ENCODE measurements at regions not wholly inside any gene's neighbourhood (a gene's known extent, or its start where the extent isn't known, plus 50 kb on each side); places are given as distances from the start of the nearest gene placed in this dataset.

GRCh38 chr7:132656846-132657776 is 80.8 kb upstream of the PLXNA4 start:
- 71% methylated on average over 9 of the region's 9 CpGs for WGBS
- H3K9ac ChIP-seq (ENCODE audit: low read depth in 1 of 2, low read length in 2 of 2): no peak overlapping the region
- no peaks in the 10 kb centered on the region for H3K27me3 ChIP-seq (ENCODE audit: control insufficient read depth in 4 of 4, insufficient read depth in 4 of 4, low read length in 3 of 4)
- H3K36me3 ChIP-seq (ENCODE audit: control insufficient read depth in 4 of 4, insufficient read depth in 3 of 4, low read depth in 1 of 4, low read length in 3 of 4): no peaks in the 10 kb centered on the region
- no peak overlapping the region for H3K27ac ChIP-seq (ENCODE audit: low read depth in 1 of 2, low read length in 2 of 2)
- no peak for DNase-seq (ENCODE audit: low spot score)
- H3K9me3 ChIP-seq (ENCODE audit: control insufficient read depth in 4 of 4, low read length in 3 of 4): no peaks in the 10 kb centered on the region
- H3K4me1 ChIP-seq (ENCODE audit: control insufficient read depth in 4 of 4, insufficient read depth in 4 of 4, low read length in 3 of 4): no peaks in the 10 kb centered on the region
- H3K4me3 ChIP-seq (ENCODE audit: low read depth in 1 of 3, low read length in 3 of 3): no peak overlapping the region
- TF ChIP-seq FOXA2 (IDR thresholded peaks at IDR 0.05) (no peak), HNF4G (IDR thresholded peaks at IDR 0.05) (no peak), RAD21 (IDR thresholded peaks at IDR 0.05) (no peak), YY1 (IDR thresholded peaks at IDR 0.05) (no peak), TAF1 (conservative IDR thresholded peaks at IDR 0.05) (no peak), SP1 (IDR thresholded peaks at IDR 0.05) (no peak), EGR1 (IDR thresholded peaks at IDR 0.05; ENCODE audit: low read depth in 2 of 2) (no peak)
- TF ChIP-seq, protein P1, sequence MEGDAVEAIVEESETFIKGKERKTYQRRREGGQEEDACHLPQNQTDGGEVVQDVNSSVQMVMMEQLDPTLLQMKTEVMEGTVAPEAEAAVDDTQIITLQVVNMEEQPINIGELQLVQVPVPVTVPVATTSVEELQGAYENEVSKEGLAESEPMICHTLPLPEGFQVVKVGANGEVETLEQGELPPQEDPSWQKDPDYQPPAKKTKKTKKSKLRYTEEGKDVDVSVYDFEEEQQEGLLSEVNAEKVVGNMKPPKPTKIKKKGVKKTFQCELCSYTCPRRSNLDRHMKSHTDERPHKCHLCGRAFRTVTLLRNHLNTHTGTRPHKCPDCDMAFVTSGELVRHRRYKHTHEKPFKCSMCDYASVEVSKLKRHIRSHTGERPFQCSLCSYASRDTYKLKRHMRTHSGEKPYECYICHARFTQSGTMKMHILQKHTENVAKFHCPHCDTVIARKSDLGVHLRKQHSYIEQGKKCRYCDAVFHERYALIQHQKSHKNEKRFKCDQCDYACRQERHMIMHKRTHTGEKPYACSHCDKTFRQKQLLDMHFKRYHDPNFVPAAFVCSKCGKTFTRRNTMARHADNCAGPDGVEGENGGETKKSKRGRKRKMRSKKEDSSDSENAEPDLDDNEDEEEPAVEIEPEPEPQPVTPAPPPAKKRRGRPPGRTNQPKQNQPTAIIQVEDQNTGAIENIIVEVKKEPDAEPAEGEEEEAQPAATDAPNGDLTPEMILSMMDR (IDR thresholded peaks at IDR 0.05; ENCODE audit: low read depth, low read length, missing input control): peak; percentile 33

DNA sequence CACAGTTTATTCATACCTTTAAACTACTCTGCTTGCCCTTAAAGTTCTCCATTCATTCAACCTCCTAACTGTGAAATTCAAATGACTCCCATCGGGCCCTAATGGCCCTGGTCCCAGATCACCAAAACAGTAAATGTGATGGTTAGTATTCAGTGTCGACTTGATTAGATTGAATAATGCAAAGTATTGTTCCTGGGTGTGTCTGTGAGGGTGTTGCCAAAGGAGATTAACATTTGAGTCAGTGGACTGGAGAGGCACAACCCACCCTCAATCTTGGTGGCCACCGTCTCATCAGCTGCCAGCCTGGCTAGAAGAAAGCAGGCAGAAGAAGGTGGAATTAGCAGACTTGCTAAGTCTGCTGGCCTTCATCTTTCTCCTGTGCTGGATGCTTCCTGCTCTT is 80.1 kb upstream of the PLXNA4 start:
- Histone ChIP-seq H3K4me3 (ENCODE audit: low read depth in 1 of 3, low read length in 3 of 3) (no peak overlapping the region), H3K9ac (ENCODE audit: low read depth in 1 of 2, low read length in 2 of 2) (no peak overlapping the region), H3K4me1 (ENCODE audit: control insufficient read depth in 4 of 4, insufficient read depth in 4 of 4, low read length in 3 of 4) (no peaks in the 10 kb centered on the region), H3K9me3 (ENCODE audit: control insufficient read depth in 4 of 4, low read length in 3 of 4) (no peaks in the 10 kb centered on the region), H3K36me3 (ENCODE audit: control insufficient read depth in 4 of 4, insufficient read depth in 3 of 4, low read depth in 1 of 4, low read length in 3 of 4) (no peaks in the 10 kb centered on the region), H3K27ac (ENCODE audit: low read depth in 1 of 2, low read length in 2 of 2) (no peak overlapping the region), H3K27me3 (ENCODE audit: control insufficient read depth in 4 of 4, insufficient read depth in 4 of 4, low read length in 3 of 4) (no peaks in the 10 kb centered on the region)
- WGBS: 90% methylated on average over 3 of the region's 3 CpGs
- TF ChIP-seq, protein P1 (IDR thresholded peaks at IDR 0.05; ENCODE audit: low read depth, low read length, missing input control): no peak
- TF ChIP-seq HNF4G (IDR thresholded peaks at IDR 0.05): no peak
- TF ChIP-seq RAD21 (IDR thresholded peaks at IDR 0.05): no peak
- no peak for DNase-seq (ENCODE audit: low spot score)

DNA sequence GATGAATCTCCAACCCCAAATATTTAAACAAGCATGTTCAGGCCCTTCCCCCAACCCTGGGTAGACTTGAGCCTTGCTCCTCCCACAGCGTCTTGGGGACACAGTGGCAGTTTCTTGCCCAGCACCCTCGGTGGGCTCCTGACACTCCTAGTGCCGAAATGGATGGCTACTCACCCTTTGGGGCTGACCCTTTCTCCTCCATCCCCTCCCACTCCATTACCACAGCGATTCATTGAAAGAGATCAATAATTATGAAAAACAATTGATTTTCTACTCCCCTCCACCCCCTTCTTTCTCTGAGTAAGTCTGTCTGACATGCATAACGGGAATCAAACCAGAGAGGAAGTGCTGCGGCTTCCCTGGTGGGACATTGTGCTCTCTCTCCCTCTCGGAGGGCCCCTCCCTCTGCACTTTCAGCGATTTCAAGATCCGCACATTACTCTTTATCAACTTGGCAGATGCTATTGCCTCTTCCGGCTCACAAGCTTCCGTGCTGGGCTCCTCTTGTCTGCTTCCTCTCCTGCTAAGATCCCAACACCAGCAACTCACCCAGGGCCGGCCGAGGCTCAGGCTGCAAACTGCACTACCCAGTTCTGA is 79.0 kb upstream of the PLXNA4 start:
- no peaks in the 10 kb centered on the region for H3K27me3 ChIP-seq (ENCODE audit: control insufficient read depth in 4 of 4, insufficient read depth in 4 of 4, low read length in 3 of 4)
- no peak overlapping the region for H3K9ac ChIP-seq (ENCODE audit: low read depth in 1 of 2, low read length in 2 of 2)
- no peak overlapping the region for H3K4me3 ChIP-seq (ENCODE audit: low read depth in 1 of 3, low read length in 3 of 3)
- no peaks in the 10 kb centered on the region for H3K4me1 ChIP-seq (ENCODE audit: control insufficient read depth in 4 of 4, insufficient read depth in 4 of 4, low read length in 3 of 4)
- H3K27ac ChIP-seq (ENCODE audit: low read depth in 1 of 2, low read length in 2 of 2): no peak overlapping the region
- no peaks in the 10 kb centered on the region for H3K9me3 ChIP-seq (ENCODE audit: control insufficient read depth in 4 of 4, low read length in 3 of 4)
- no peaks in the 10 kb centered on the region for H3K36me3 ChIP-seq (ENCODE audit: control insufficient read depth in 4 of 4, insufficient read depth in 3 of 4, low read depth in 1 of 4, low read length in 3 of 4)
- no peak for DNase-seq (ENCODE audit: low spot score)
- 11% methylated on average over 13 of the region's 13 CpGs for WGBS
- TF ChIP-seq FOXA2 (IDR thresholded peaks at IDR 0.05) (no peak), JUND (IDR thresholded peaks at IDR 0.05) (no peak), GABPA (IDR thresholded peaks at IDR 0.05 in 1 of 2, conservative IDR thresholded peaks at IDR 0.05 in 1 of 2) (peak; percentile 21 to 49), RAD21 (IDR thresholded peaks at IDR 0.05) (peak in 1 of 2 donors; percentile 34), SP1 (IDR thresholded peaks at IDR 0.05) (peak; percentile 48), YY1 (IDR thresholded peaks at IDR 0.05) (no peak), EGR1 (IDR thresholded peaks at IDR 0.05; ENCODE audit: low read depth in 2 of 2) (peak in 1 of 2 donors; percentile 44), FOXA1 (IDR thresholded peaks at IDR 0.05) (no peak), ZBTB33 (IDR thresholded peaks at IDR 0.05) (no peak), RXRA (IDR thresholded peaks at IDR 0.05) (peak in 1 of 2 donors; percentile 9), TAF1 (conservative IDR thresholded peaks at IDR 0.05) (no peak), HNF4A (conservative IDR thresholded peaks at IDR 0.05) (no peak)
- TF ChIP-seq, protein P2, sequence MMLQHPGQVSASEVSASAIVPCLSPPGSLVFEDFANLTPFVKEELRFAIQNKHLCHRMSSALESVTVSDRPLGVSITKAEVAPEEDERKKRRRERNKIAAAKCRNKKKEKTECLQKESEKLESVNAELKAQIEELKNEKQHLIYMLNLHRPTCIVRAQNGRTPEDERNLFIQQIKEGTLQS (IDR thresholded peaks at IDR 0.05): no peak
- TF ChIP-seq, protein P3, sequence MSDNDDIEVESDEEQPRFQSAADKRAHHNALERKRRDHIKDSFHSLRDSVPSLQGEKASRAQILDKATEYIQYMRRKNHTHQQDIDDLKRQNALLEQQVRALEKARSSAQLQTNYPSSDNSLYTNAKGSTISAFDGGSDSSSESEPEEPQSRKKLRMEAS (IDR thresholded peaks at IDR 0.05): peak; percentile 35
- TF ChIP-seq, protein P1 (IDR thresholded peaks at IDR 0.05; ENCODE audit: low read depth, low read length, missing input control): no peak
